Thyroid gland (tissue), 4 donors: ENCODE measurements at regions not wholly inside any gene's neighbourhood (a gene's known extent, or its start where the extent isn't known, plus 50 kb on each side); places are given as distances from the start of the nearest gene placed in this dataset.

Experiments used
- DNase-seq, 2 donors: peaks; one replicate each; pipeline ENCODE4 v3.0.0-alpha.2; 2019
- H3K27ac ChIP-seq, 3 donors: fragments of 200-600 bp; sonication (generic); 1 replicate in 2 of 3; 2 replicates in 1 of 3; pipeline ENCODE4 v1.5.1; 2016 to 2019; ENCODE audit warnings: mild to moderate bottlenecking in 1 of 3, moderate library complexity in 1 of 3
- H3K27me3 ChIP-seq: fragments of 200-600 bp; sonication (generic); one replicate; pipeline ENCODE4 v1.5.1; 2019
- H3K36me3 ChIP-seq, 2 donors: fragments of 200-600 bp; sonication (generic); one replicate each; pipeline ENCODE4 v1.5.1; 2016 to 2019
- H3K4me1 ChIP-seq, 2 donors: fragments of 200-600 bp; sonication (generic); one replicate each; pipeline ENCODE4 v1.5.1; 2017 to 2019
- H3K4me3 ChIP-seq, 3 donors: fragments of 200-600 bp; sonication (generic); replicated peaks in 1 of 3; 1 replicate in 2 of 3; 2 replicates in 1 of 3; pipeline ENCODE4 v1.5.1; 2016; ENCODE audit warnings: mild to moderate bottlenecking in 1 of 3
- H3K9me3 ChIP-seq: fragments of 200-600 bp; sonication (generic); one replicate; pipeline ENCODE4 v1.5.1; 2017
- POLR2A ChIP-seq, 2 donors: fragments of 450-650 bp; IDR thresholded peaks; one replicate each; pipeline ENCODE4 v1.6.1; 2017; ENCODE audit warnings: antibody characterized with exemption in 2 of 2, mild to moderate bottlenecking in 2 of 2, moderate library complexity in 1 of 2
- WGBS, 2 donors: methylation state at CpG; one replicate each; pipeline ENCODE4 v1.1.5; 2017; 5-methylcytosine and 5-hydroxymethylcytosine counted together
- intact Hi-C: fragments of 100-400 bp; cut with DNase I; formaldehyde crosslinking; loops from one replicate; pipeline ENCODE4 v1.15.1; 2023
- TF ChIP-seq, protein P1 (sequence below), 6 experiments: fragments of 200-600 bp in 3 of 6; fragments of 450-650 bp in 3 of 6; sonication (generic) in 3 of 6; IDR thresholded peaks; one replicate each; pipeline ENCODE4 v1.5.1; 2016 to 2019; ENCODE audit warnings: antibody characterized with exemption in 6 of 6, mild to moderate bottlenecking in 2 of 6, inconsistent platforms in 1 of 6, moderate library complexity in 1 of 6

DNA sequence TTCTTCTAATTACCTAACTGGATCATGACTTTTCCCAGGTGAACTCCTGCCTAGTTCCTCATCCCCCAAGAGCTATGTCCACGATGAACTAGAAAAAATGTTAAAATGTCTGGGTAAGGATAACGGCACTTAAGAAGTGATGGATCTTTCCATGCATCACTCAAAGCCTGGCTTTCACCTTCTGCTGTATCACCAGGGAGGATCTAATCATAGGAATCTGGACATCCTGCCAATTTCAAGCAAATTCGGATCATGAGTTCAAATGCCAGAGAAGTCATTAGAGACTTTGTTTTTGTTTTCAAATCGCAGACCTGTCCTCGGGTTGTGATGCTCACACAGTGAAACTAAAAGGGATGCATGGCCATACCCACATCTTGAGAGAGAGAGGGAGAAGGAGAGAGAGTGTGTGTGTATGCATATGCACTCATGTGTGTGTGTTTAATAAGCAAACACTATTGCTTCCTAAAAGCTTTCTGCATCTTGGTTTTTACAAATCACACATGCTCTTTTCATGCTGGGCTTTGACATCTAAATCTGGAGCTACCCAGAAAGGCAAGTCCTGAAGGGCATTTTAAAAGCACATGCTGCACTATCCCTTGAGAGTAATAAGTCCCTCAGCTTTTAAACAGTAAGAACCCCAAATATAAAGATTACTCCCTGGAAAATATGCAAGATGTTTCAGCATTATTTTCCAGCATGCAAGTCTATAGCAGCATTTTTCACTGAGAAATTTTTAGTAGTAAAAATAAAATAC, 524.6 kb upstream of the NOX3 start:
- Histone ChIP-seq H3K27ac (no peak overlapping the region), H3K27me3 (no peaks in the 10 kb centered on the region), H3K4me3 (no peak overlapping the region), H3K9me3 (no peaks in the 10 kb centered on the region), H3K36me3 (no peaks in the 10 kb centered on the region), H3K4me1 (peaks cover 0 to 11% of the 10 kb centered on the region in 2 donors)
- intact Hi-C loops, result no loop called here
- TF ChIP-seq, protein P1, sequence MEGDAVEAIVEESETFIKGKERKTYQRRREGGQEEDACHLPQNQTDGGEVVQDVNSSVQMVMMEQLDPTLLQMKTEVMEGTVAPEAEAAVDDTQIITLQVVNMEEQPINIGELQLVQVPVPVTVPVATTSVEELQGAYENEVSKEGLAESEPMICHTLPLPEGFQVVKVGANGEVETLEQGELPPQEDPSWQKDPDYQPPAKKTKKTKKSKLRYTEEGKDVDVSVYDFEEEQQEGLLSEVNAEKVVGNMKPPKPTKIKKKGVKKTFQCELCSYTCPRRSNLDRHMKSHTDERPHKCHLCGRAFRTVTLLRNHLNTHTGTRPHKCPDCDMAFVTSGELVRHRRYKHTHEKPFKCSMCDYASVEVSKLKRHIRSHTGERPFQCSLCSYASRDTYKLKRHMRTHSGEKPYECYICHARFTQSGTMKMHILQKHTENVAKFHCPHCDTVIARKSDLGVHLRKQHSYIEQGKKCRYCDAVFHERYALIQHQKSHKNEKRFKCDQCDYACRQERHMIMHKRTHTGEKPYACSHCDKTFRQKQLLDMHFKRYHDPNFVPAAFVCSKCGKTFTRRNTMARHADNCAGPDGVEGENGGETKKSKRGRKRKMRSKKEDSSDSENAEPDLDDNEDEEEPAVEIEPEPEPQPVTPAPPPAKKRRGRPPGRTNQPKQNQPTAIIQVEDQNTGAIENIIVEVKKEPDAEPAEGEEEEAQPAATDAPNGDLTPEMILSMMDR (IDR thresholded peaks at IDR 0.05), result no peak
- TF ChIP-seq POLR2A (IDR thresholded peaks at IDR 0.05), result no peak
- WGBS, 2 donors, result 43 to 44% methylated on average over 5 of the region's 5 CpGs
- DNase-seq, result no peak

DNA sequence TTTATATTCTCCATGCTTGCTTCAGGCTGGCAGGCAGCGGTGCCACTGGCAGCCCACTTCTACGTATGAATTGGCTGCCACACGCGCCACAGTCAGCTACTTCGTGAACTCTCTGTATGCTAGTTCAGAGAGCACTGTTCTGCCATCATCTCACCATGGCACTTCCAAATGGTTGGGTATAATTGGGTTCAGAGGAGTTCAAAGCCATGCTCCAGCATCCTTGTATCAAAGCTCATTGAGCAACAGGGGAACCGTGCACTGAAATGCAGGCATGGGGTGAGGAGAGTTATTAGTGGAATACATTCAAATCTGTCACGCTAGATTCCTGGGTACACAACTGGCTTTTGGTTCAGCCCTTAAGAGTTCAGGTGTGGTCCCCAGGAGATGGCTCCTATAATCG, 519.9 kb upstream of the NOX3 start:
- Histone ChIP-seq H3K27me3 (no peaks in the 10 kb centered on the region), H3K9me3 (no peaks in the 10 kb centered on the region), H3K4me1 (peaks cover 0 to 4% of the 10 kb centered on the region in 2 donors), H3K4me3 (no peak overlapping the region), H3K36me3 (no peaks in the 10 kb centered on the region), H3K27ac (no peak overlapping the region)
- intact Hi-C loops, result no loop called here
- WGBS, 2 donors, result 91 to 94% methylated on average over 8 of the region's 8 CpGs
- no peak for DNase-seq
- TF ChIP-seq, protein P1 (IDR thresholded peaks at IDR 0.05), result no peak
- no peak for TF ChIP-seq POLR2A (IDR thresholded peaks at IDR 0.05)

DNA sequence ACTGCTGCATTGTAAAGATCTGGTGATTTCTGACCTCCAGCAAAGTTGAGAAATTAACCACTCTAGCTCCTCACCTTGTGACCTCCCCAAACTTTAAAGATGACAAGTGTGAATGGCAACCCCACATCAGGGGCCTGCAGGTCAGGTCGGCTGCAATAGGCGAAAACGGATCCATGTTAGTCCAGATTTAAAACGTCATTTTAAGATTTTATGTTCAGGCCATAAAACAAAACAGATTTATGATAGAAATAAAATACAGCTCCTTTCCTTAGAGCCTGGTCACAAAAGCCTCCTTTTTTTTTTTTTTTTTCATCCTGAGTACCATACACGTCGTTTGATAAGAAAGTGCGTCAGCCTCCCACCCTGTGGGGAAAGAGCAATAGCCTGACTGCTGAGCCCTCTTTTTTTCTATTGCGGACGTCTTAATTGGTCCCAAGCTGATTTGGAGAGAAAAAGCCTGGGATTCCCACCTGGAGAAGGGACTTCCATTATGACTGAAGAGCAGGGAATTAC, 519.2 kb upstream of the NOX3 start:
- TF ChIP-seq POLR2A (IDR thresholded peaks at IDR 0.05), result no peak
- TF ChIP-seq, protein P1 (IDR thresholded peaks at IDR 0.05), result no peak
- no peak overlapping the region for H3K4me3 ChIP-seq
- H3K27ac ChIP-seq, result no peak overlapping the region
- DNase-seq, result no peak
- no peaks in the 10 kb centered on the region for H3K36me3 ChIP-seq
- intact Hi-C loops, result no loop called here
- no peaks in the 10 kb centered on the region for H3K4me1 ChIP-seq
- H3K27me3 ChIP-seq, result no peaks in the 10 kb centered on the region
- no peaks in the 10 kb centered on the region for H3K9me3 ChIP-seq
- WGBS, 2 donors, result 87 to 93% methylated on average over 9 of the region's 9 CpGs

DNA sequence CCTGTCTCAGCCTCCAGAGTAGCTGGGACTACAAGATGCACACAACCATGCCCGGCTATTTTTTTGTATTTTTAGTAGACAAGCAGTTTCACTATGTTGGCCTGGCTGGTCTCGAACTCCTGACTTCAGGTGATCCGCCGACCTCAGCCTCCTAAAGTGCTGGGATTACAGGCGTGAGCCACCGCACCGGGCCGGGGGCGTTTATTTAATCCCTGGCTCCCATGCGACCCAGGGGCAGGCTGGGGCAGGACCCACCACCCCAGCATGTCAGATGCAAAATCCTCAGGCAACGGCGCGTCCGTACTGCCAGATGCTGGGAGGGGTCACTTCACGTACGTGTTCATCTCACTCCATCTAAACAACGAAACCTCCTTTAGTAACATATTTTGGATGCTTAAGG, 518.7 kb upstream of the NOX3 start:
- no peaks in the 10 kb centered on the region for H3K4me1 ChIP-seq
- no peaks in the 10 kb centered on the region for H3K36me3 ChIP-seq
- H3K27me3 ChIP-seq, result no peaks in the 10 kb centered on the region
- H3K4me3 ChIP-seq, result no peak overlapping the region
- intact Hi-C loops, result no loop called here
- no peak for DNase-seq
- no peak for TF ChIP-seq POLR2A (IDR thresholded peaks at IDR 0.05)
- TF ChIP-seq, protein P1 (IDR thresholded peaks at IDR 0.05), result no peak
- 92 to 94% methylated on average over 17 of the region's 17 CpGs for WGBS, 2 donors
- no peaks in the 10 kb centered on the region for H3K9me3 ChIP-seq
- H3K27ac ChIP-seq, result no peak overlapping the region

DNA sequence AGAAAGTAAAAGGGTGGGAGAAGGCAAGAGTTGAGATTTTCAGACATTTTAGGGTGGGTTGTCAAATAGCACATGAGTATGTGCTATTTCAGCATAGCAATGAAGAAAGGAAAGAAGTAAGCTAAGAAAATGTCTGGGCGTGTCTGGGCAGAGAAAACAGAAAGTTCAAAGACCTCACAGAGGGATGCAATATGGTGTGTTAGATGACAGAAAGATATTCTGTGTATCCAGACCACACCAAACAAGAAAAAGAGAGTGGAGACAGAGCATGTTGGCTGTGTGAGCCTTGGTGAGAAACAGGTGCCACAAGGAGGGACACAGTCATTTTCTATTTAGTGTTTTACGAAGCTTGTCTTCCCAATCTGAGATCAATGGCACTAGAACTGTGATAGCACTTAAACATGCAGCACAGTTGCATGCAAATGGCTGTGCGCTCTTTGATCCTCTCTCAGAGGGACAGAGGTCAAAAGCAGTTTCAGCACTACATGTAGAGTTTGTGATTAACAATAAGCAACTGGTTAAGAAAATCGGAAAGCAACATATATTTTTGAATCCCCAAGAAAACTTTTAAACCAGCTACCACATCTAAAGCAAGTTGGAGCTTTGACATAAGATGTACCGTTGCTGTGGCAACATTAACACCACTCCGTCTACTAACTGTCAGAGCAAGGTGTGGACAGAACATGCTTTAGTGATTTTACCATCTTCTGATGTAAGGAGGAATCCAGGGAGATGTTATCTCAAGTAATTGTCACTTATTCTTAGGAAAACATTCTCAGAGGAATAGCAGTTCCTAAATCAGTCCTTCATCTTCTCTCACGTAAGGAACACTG, 515.5 kb upstream of the NOX3 start:
- intact Hi-C loops, result no loop called here
- 82 to 88% methylated on average over 7 of the region's 7 CpGs for WGBS, 2 donors

More for the DNA sequence above, 515.5 kb upstream of the NOX3 start:
- no peaks in the 10 kb centered on the region for H3K4me1 ChIP-seq
- H3K27ac ChIP-seq, result no peak overlapping the region
- no peaks in the 10 kb centered on the region for H3K27me3 ChIP-seq
- H3K36me3 ChIP-seq, result no peaks in the 10 kb centered on the region
- H3K4me3 ChIP-seq, result no peak overlapping the region
- no peak for DNase-seq
- H3K9me3 ChIP-seq, result no peaks in the 10 kb centered on the region
- TF ChIP-seq, protein P1 (IDR thresholded peaks at IDR 0.05), result no peak
- no peak for TF ChIP-seq POLR2A (IDR thresholded peaks at IDR 0.05)
